NCI-H510A treated with DMSO at 0.1 percent for 48 hours (cell line): ENCODE measurements at regions not wholly inside any gene's neighbourhood (a gene's known extent, or its start where the extent isn't known, plus 50 kb on each side); places are given as distances from the start of the nearest gene placed in this dataset.
"Not testable (repeated sequence)": the region's sequence is repeated elsewhere in the genome, so short reads cannot be mapped to it uniquely, and the experiment has no call there.

Source experiments
- DNase-seq: peaks from one replicate; lab custom pipeline; 2025; lab: John Stamatoyannopoulos, UW

- no peak for DNase-seq
Observed at GRCh38 chr1:37319284-37319683, 155.1 kb upstream of the ZC3H12A start.

- DNase-seq = peak; percentile 80
Observed at GRCh38 chr1:37323486-37324377, 150.6 kb upstream of the ZC3H12A start.

GRCh38 chr1:37325010-37325409 lies 149.4 kb upstream of the ZC3H12A start:
- no peak for DNase-seq

- no peak for DNase-seq
Observed at GRCh38 chr1:37325509-37326437, 148.6 kb upstream of the ZC3H12A start.

- no peak for DNase-seq
Observed at GRCh38 chr1:37332126-37332525, 142.3 kb upstream of the ZC3H12A start.

GRCh38 chr1:37338658-37339057 lies 135.7 kb upstream of the ZC3H12A start:
- DNase-seq = peak; percentile 87

- DNase-seq = no peak
Observed at GRCh38 chr1:37342736-37343135, 131.6 kb upstream of the ZC3H12A start.

- peak; percentile 97 for DNase-seq
Observed at GRCh38 chr1:37347104-37347649, 127.2 kb upstream of the ZC3H12A start.

GRCh38 chr1:37353871-37354270 lies 120.5 kb upstream of the ZC3H12A start:
- no peak for DNase-seq

GRCh38 chr1:37354876-37355650 lies 119.3 kb upstream of the ZC3H12A start:
- DNase-seq = no peak

- no peak for DNase-seq
Observed at GRCh38 chr1:37358992-37359391, 115.4 kb upstream of the ZC3H12A start.

GRCh38 chr1:37360011-37360410 lies 114.4 kb upstream of the ZC3H12A start:
- DNase-seq = peak; percentile 92

- DNase-seq = peak; percentile 72
Observed at GRCh38 chr1:37362594-37363385, 111.6 kb upstream of the ZC3H12A start.

GRCh38 chr1:37363535-37363934 lies 110.8 kb upstream of the ZC3H12A start:
- DNase-seq = no peak

GRCh38 chr1:37368665-37369315 lies 105.6 kb upstream of the ZC3H12A start:
- DNase-seq = not testable (repeated sequence)

GRCh38 chr1:37372302-37372701 lies 102.1 kb upstream of the ZC3H12A start:
- DNase-seq = no peak

GRCh38 chr1:37372711-37373110 lies 101.7 kb upstream of the ZC3H12A start:
- DNase-seq = no peak

- DNase-seq = no peak
Observed at GRCh38 chr1:37373413-37373812, 101.0 kb upstream of the ZC3H12A start.

- peak; percentile 96 for DNase-seq
Observed at GRCh38 chr1:37380546-37380945, 93.8 kb upstream of the ZC3H12A start.

- DNase-seq = no peak
Observed at GRCh38 chr1:37387854-37388253, 86.5 kb upstream of the ZC3H12A start.
